Retina (tissue), 1 donor: ENCODE measurements at regions not wholly inside any gene's neighbourhood (a gene's known extent, or its start where the extent isn't known, plus 50 kb on each side); places are given as distances from the start of the nearest gene placed in this dataset.
"Not testable (repeated sequence)": the region's sequence is repeated elsewhere in the genome, so short reads cannot be mapped to it uniquely, and the experiment has no call there.

ENCODE experiments used
- DNase-seq: peaks from one replicate; pipeline ENCODE4 v3.0.0-alpha.2; 2016

- no peak for DNase-seq
Observed at GRCh38 chr4:159410076-159410777, 307.3 kb downstream of the RAPGEF2 start.

GRCh38 chr4:159410891-159411290 lies 308.0 kb downstream of the RAPGEF2 start:
- no peak for DNase-seq

GRCh38 chr4:159413306-159413943 lies 310.5 kb downstream of the RAPGEF2 start:
- no peak for DNase-seq

- DNase-seq = no peak
Observed at GRCh38 chr4:159414305-159414704, 311.4 kb downstream of the RAPGEF2 start.

- no peak for DNase-seq
Observed at GRCh38 chr4:159416073-159416472, 313.2 kb downstream of the RAPGEF2 start.

- DNase-seq = no peak
Observed at GRCh38 chr4:159416996-159417395, 314.1 kb downstream of the RAPGEF2 start.

- no peak for DNase-seq
Observed at GRCh38 chr4:159420162-159421057, 317.5 kb downstream of the RAPGEF2 start.

GRCh38 chr4:159421058-159421419 lies 318.2 kb downstream of the RAPGEF2 start:
- DNase-seq = not testable (repeated sequence)

- DNase-seq = no peak
Observed at GRCh38 chr4:159422019-159422418, 319.1 kb downstream of the RAPGEF2 start.

- DNase-seq = no peak
Observed at GRCh38 chr4:159422626-159423025, 319.7 kb downstream of the RAPGEF2 start.

- DNase-seq = no peak
Observed at GRCh38 chr4:159425737-159426305, 322.9 kb downstream of the RAPGEF2 start.

- no peak for DNase-seq
Observed at GRCh38 chr4:159428293-159428692, 325.4 kb downstream of the RAPGEF2 start.

- DNase-seq = no peak
Observed at GRCh38 chr4:159428975-159429692, 326.3 kb downstream of the RAPGEF2 start.

GRCh38 chr4:159429693-159430035 lies 326.8 kb downstream of the RAPGEF2 start:
- no peak for DNase-seq

GRCh38 chr4:159430896-159431295 lies 328.0 kb downstream of the RAPGEF2 start:
- DNase-seq = no peak

- no peak for DNase-seq
Observed at GRCh38 chr4:159432436-159432835, 329.6 kb downstream of the RAPGEF2 start.

- DNase-seq = no peak
Observed at GRCh38 chr4:159433337-159433736, 330.5 kb downstream of the RAPGEF2 start.

GRCh38 chr4:159434114-159434870 lies 331.4 kb downstream of the RAPGEF2 start:
- no peak for DNase-seq

- DNase-seq = no peak
Observed at GRCh38 chr4:159434871-159435241, 332.0 kb downstream of the RAPGEF2 start.

GRCh38 chr4:159435561-159436023 lies 332.7 kb downstream of the RAPGEF2 start:
- no peak for DNase-seq

- no peak for DNase-seq
Observed at GRCh38 chr4:159443975-159444374, 341.1 kb downstream of the RAPGEF2 start.

- DNase-seq = no peak
Observed at GRCh38 chr4:159444678-159445077, 341.8 kb downstream of the RAPGEF2 start.
